Hematopoietic multipotent progenitor cell treated with erythropoietin and hydrocortisone succinate and interleukin-3 and kit ligand, for 8 days (in vitro differentiated cells): ENCODE measurements at regions not wholly inside any gene's neighbourhood (a gene's known extent, or its start where the extent isn't known, plus 50 kb on each side); places are given as distances from the start of the nearest gene placed in this dataset.
"Not testable (repeated sequence)": the region's sequence is repeated elsewhere in the genome, so short reads cannot be mapped to it uniquely, and the experiment has no call there.

ENCODE experiments used
- DNase-seq: peaks from one replicate; pipeline ENCODE4 v3.0.0-alpha.2; 2015

GRCh38 chr16:35754391-35755369, 2295.3 kb downstream of the TP53TG3F start:
- DNase-seq, result no peak

DNA sequence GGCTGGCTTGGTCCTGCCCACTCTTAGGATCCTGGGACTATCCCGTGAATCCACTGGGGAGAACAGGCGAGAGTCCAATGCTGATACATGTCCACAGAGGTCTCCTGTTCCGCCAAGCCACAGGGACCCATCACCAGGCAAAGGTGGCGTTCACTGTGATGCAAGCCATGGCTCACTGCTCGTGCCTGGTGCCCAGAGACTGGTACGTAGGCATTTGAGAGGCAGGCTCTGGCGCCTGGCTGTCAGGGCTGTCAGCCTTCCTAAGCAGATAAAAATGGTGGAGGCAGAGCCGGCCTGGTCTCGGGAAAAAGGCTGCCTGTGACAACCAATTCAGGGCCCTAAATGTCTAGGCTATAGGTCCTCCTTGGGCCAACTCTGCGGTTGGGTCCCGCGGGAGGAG, 2329.0 kb downstream of the TP53TG3F start:
- DNase-seq, result no peak

DNA sequence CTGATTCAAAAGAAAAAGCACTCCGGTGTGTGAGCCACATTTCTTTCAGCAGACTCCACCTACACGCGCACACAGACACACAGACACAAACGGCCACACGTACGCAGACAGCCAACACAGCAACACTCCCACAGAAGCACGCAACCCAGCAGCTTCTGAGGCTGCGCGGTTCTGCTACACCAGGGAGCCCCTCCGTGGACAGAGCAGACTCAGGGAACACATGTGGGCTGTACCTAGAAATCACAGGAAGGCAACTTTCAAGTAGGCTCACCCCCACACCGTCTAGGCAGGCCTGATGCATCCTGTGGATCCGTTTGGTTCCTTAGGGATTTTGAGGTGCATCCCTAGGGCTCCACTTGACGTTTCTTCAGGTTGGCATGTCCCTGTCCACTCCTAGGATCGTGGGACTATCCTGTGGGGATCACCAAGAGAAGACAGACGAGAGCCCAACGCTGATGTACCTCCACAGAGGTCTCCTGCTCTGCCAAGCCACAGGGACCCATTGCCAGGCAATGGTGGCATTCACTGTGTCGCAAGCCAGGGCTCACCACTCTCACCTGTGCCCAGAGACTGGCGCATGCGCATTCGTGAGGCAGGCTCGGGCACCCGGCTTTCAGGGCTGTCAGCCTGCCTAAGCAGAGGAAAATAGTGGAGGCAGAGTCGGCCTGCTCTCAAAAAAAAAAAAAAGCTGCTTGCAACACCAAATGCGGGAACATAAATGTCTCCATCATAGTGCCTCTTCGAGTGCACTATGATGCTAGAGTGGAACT, 2333.3 kb downstream of the TP53TG3F start:
- DNase-seq, result no peak

DNA sequence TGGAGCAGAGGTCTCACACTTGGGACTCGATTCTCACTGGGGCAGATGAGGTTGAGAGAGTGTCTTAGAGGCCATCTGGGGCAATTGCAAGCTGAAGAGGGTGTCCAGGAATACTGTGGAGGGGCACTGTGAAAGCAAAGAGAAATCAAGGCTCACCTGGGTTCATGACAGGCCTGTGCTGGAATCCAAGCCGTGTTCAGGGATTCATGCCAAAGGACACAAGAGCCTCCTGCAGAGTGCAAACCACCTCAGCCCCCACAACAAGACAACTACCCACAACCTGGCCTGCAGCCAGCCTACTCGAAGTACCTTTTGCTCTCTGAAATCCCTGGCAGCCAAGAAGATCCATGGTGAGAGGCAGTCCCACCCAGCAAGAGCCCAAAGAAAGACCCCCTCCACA, 2334.2 kb downstream of the TP53TG3F start:
- no peak for DNase-seq

- DNase-seq, result no peak
These were observed 2335.5 kb downstream of the TP53TG3F start for GRCh38 chr16:35794896-35795295.

DNA sequence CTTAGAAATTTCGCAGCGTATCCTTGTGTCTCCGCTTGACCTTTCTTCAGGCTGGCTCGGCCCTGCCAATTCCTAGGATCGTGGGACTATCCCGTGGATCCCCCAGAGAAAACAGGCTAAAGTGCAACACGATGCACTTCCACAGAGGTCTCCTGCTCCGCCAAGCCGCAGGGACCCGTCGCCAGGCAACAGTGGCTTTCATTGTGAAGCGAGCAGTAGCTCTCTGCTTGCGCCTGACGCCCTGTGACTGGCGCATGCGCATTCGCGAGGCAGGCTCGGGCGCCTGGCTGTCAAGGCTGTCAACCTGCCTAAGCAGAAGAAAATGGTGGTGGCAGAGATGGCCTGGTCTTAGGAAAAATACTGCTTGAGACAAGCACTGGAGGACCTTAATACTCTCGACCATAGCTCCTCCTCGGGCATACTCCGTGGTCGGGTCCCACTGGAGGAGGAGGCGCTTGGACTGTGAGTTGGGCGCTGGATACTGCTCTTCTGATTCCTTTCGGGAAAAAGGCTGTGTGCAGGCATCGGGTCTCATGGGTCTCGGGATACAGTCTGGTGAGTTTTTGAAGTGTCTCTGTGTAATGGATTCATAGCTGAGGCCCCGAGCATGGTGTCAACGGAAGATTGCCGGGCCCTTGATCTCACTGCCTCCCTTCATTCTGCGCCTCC, 2336.1 kb downstream of the TP53TG3F start:
- no peak for DNase-seq

DNA sequence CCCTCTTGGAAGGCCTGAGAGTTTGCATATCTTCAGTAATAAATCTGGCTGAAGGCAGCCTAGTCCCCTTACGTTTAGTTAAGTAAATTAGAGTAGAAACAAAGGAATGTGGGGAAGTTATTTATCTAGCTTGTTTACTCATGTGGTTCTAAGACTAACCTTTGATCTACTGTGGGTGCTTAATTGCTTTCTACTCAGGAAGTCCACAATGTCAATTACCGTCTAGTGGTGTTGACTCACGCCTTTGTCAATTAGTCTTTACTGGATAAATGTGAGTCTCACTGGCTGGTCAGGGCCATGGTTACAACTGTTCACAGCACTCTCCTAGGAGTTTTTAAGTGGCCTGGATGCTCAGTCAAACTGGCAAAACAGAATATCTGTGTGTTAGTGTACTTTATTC, 2338.4 kb downstream of the TP53TG3F start:
- no peak for DNase-seq

- no peak for DNase-seq
These were observed 2339.5 kb downstream of the TP53TG3F start for GRCh38 chr16:35798885-35799426.

DNA sequence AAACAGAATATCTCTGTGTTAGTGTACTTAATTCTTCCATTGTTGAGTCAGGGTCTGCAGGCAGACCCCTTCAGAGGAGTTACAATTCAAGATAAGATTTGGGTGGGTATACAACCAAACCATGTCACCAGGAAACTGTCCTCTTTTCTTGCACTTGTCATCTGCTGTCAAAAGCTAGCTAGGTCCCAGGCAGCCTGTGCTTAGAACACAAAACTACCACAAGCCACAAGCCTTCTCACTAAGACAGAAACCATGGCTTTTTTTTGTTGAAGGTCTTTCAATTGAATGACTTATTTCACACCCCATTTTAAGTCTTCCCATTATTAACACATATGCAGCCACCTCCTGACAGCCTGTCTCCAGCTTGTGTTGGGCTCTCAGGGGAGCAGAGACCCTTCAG, 2345.1 kb downstream of the TP53TG3F start:
- not testable (repeated sequence) for DNase-seq

DNA sequence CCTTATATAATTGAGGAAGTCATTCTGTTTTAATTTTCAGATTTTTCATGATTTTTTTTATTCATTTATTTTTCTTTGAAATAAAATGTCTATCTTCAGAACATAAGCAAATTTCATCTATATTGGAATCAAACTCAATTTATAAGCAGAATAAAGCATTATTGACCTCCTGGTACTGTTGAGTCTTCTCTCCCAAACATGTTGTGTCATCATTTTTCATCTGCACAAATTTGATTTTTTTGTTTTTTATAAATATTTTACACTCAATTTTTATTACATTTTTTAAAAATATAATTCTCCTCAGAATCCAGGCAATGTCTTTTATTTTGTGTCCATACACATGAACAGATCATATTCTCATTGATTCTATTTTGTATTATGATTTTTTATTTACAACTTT, 2363.9 kb downstream of the TP53TG3F start:
- DNase-seq, result no peak

- no peak for DNase-seq
These were observed 2382.2 kb downstream of the TP53TG3F start for GRCh38 chr16:35841632-35842031.

- DNase-seq, result no peak
These were observed 2402.8 kb downstream of the TP53TG3F start for GRCh38 chr16:35862242-35862641.

- no peak for DNase-seq
These were observed 2409.2 kb downstream of the TP53TG3F start for GRCh38 chr16:35868630-35869029.

GRCh38 chr16:35873472-35873871, 2414.1 kb downstream of the TP53TG3F start:
- no peak for DNase-seq

GRCh38 chr16:35881654-35882053, 2422.2 kb downstream of the TP53TG3F start:
- no peak for DNase-seq

- no peak for DNase-seq
These were observed 2447.0 kb downstream of the TP53TG3F start for GRCh38 chr16:35906440-35906839.

DNA sequence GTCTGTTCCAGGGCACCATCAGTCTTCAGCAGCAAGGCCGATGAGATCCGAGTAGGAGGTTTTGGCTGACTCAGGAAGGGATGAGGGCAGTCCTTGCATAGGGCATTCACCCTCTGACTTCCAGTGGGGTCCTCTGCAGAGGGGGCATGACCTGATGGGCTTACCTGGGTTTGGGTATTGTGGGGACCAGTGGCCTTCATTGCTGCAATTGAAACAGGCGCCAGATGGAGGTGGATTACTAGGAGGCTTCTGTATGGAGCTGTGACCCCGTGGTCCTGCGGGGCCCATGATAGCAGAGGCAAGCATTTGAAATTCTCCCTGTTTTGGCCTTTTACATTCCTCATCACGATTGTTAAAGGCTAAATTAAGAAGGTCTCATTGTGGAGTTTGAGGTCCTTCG, 2448.7 kb downstream of the TP53TG3F start:
- no peak for DNase-seq

DNA sequence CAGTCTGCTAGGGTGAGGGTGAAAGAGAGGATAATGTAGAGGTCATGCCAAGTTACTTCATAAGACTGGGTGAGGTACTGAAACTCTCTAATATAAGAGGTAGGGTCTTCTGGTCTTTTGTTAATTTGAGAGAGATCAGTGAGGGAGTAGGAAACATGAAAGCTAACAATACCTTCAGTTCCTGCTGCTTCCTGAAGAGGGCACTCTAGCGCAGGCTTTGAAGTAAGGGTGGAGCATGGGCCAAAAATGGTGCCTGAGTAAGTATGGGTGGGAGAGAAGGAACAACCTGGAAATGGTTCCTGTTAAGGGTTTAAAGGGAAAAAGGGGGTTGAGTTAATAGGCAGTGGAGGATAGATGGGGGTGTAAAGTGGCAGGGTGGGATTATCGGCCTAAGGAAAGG, 2449.5 kb downstream of the TP53TG3F start:
- peak; percentile 3 for DNase-seq

GRCh38 chr16:35909351-35909954, 2450.0 kb downstream of the TP53TG3F start:
- DNase-seq, result no peak

DNA sequence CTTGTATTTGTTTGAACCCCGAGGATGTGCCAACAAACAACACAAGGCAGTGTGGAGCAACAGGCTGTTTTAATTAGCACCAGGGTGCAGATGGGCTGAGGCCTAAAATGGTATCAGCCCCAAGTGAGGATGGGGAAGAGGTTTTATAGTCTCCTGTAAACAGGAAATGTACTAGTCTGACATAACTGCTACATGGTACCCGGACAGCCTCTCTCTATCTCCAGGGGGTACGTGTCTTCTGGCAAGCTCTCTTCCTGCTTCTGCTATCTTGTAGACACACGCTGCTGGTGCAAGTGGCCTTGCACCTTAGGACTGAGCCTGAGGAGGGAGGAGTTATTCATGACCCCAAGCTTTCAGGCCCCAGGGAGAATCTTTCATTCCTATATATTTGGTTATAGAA, 2451.0 kb downstream of the TP53TG3F start:
- no peak for DNase-seq

GRCh38 chr16:35911899-35912298, 2452.5 kb downstream of the TP53TG3F start:
- no peak for DNase-seq

- DNase-seq, result no peak
These were observed 2472.3 kb downstream of the TP53TG3F start for GRCh38 chr16:35931722-35932121.
